Activated CD8-positive, alpha-beta memory T cell treated with anti-CD3 and anti-CD28 coated beads for 48 hours (primary cell): ENCODE measurements at regions not wholly inside any gene's neighbourhood (a gene's known extent, or its start where the extent isn't known, plus 50 kb on each side); places are given as distances from the start of the nearest gene placed in this dataset.
"Not testable (repeated sequence)": the region's sequence is repeated elsewhere in the genome, so short reads cannot be mapped to it uniquely, and the experiment has no call there.

Source experiments
- DNase-seq, 3 experiments: peaks; one replicate each; pipeline ENCODE4 v3.0.0-alpha.2; 2020; ENCODE audit warnings: low read depth in 2 of 3, low spot score in 2 of 3

- no peak for DNase-seq
These were observed 55.2 kb downstream of the GCC1 start for GRCh38 chr7:127530148-127530547.

- DNase-seq, result no peak
These were observed 57.8 kb downstream of the GCC1 start for GRCh38 chr7:127527561-127527960.

- no peak for DNase-seq
These were observed 59.4 kb downstream of the GCC1 start for GRCh38 chr7:127525866-127526480.

GRCh38 chr7:127516320-127516719 is 69.1 kb downstream of the GCC1 start:
- DNase-seq, result no peak

GRCh38 chr7:127514499-127514898 is 70.9 kb downstream of the GCC1 start:
- no peak for DNase-seq

- DNase-seq, result no peak
These were observed 72.1 kb downstream of the GCC1 start for GRCh38 chr7:127513311-127513710.

GRCh38 chr7:127512663-127513062 is 72.7 kb downstream of the GCC1 start:
- DNase-seq, result no peak

- DNase-seq, result no peak
These were observed 80.7 kb downstream of the GCC1 start for GRCh38 chr7:127504715-127505114.

- no peak for DNase-seq
These were observed 83.6 kb downstream of the GCC1 start for GRCh38 chr7:127501817-127502216.

GRCh38 chr7:127487381-127487780 is 94.9 kb upstream of the ZNF800 start:
- no peak for DNase-seq

GRCh38 chr7:127486654-127487053 is 94.1 kb upstream of the ZNF800 start:
- DNase-seq, result no peak

GRCh38 chr7:127485482-127485881 is 93.0 kb upstream of the ZNF800 start:
- DNase-seq, result no peak

- DNase-seq, result no peak
These were observed 92.4 kb upstream of the ZNF800 start for GRCh38 chr7:127484954-127485353.

GRCh38 chr7:127478461-127478860 is 86.0 kb upstream of the ZNF800 start:
- no peak for DNase-seq

GRCh38 chr7:127478024-127478355 is 85.5 kb upstream of the ZNF800 start:
- no peak for DNase-seq

- no peak for DNase-seq
These were observed 85.0 kb upstream of the ZNF800 start for GRCh38 chr7:127477295-127478023.

- no peak for DNase-seq
These were observed 84.1 kb upstream of the ZNF800 start for GRCh38 chr7:127476618-127477017.

GRCh38 chr7:127474457-127474856 is 81.9 kb upstream of the ZNF800 start:
- DNase-seq, result no peak

GRCh38 chr7:127473409-127473808 is 80.9 kb upstream of the ZNF800 start:
- DNase-seq, result no peak

GRCh38 chr7:127460077-127460476 is 67.6 kb upstream of the ZNF800 start:
- DNase-seq, result no peak

GRCh38 chr7:127451258-127451657 is 58.8 kb upstream of the ZNF800 start:
- DNase-seq, result not testable (repeated sequence)

- DNase-seq, result no peak
These were observed 56.1 kb upstream of the ZNF800 start for GRCh38 chr7:127448566-127448965.

- peak in 2 of 3 experiments; percentile 7 to 17 for DNase-seq
These were observed 54.9 kb upstream of the ZNF800 start for GRCh38 chr7:127447326-127447945.
